NB4 (cell line): ENCODE measurements at regions not wholly inside any gene's neighbourhood (a gene's known extent, or its start where the extent isn't known, plus 50 kb on each side); places are given as distances from the start of the nearest gene placed in this dataset.

Experiments used
- DNase-seq: peaks from one replicate; pipeline ENCODE4 v3.0.0; 2010; ENCODE audit warnings: low read depth
- H3K4me3 ChIP-seq: one replicate; pipeline ENCODE4 v1.5.1; 2011; ENCODE audit warnings: mild to moderate bottlenecking, low read depth, low read length, moderate library complexity
- MYC ChIP-seq: IDR thresholded peaks from 2 replicates; pipeline ENCODE4 v1.6.1; 2011; ENCODE audit warnings: low read depth, low read length
- POLR2A ChIP-seq: IDR thresholded peaks from 2 replicates; pipeline ENCODE4 v1.6.1; 2011; ENCODE audit warnings: mild to moderate bottlenecking; ENCODE audit not compliant: insufficient read length; ENCODE audit errors: extremely low read depth
- TF ChIP-seq, protein P1 (sequence below): IDR thresholded peaks from one replicate; pipeline ENCODE4 v1.5.1; 2012; ENCODE audit warnings: low read depth, low read length
- TF ChIP-seq, protein P2 (sequence below): IDR thresholded peaks from 2 replicates; pipeline ENCODE4 v1.6.1; 2011; ENCODE audit warnings: low read depth, low read length

DNA sequence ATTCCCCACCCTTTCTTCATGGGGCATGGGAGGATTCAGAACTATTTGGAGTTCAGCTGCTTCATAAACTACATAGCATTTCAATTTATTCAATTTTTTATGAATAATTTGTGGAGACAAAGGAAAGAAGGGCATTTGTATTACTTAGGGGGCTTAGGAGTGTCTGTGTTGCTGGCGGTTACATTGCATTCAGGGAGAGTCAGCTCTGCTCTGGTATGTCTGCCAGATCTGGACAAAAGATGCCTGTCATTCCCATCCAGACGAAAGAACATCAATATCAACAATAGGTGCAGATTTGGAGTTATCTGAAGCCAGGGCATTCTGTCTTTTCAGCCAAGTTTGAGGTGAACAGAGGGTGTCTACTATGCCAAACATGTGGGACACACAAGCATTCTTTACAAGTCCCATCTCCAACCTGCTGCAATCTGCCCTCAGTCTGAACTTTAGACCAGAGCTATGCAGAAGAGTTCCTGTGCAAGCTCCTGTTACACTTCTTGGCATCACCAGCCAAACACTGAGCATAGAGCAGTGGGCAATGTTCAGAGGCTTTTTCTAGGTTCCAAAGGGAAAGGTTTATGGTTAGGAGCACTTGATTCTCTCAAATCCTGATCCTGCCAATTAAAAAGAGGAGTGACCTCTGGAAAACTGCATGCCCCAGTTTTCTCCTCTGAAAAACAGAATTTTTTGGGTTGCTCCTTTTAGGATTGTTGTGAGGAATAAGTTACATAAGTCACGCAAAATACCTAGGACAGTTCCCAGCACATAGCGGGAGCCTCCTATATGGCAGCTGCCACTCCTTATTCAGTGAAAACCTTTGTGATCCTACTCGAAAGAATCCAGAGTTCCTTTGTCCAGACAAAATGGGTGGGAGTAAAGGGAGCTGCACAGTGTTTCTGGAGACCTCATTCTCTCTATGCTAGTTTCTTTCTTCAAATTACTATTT, 719.5 kb upstream of the SLIT2 start:
- TF ChIP-seq, protein P1, sequence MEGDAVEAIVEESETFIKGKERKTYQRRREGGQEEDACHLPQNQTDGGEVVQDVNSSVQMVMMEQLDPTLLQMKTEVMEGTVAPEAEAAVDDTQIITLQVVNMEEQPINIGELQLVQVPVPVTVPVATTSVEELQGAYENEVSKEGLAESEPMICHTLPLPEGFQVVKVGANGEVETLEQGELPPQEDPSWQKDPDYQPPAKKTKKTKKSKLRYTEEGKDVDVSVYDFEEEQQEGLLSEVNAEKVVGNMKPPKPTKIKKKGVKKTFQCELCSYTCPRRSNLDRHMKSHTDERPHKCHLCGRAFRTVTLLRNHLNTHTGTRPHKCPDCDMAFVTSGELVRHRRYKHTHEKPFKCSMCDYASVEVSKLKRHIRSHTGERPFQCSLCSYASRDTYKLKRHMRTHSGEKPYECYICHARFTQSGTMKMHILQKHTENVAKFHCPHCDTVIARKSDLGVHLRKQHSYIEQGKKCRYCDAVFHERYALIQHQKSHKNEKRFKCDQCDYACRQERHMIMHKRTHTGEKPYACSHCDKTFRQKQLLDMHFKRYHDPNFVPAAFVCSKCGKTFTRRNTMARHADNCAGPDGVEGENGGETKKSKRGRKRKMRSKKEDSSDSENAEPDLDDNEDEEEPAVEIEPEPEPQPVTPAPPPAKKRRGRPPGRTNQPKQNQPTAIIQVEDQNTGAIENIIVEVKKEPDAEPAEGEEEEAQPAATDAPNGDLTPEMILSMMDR: no peak
- TF ChIP-seq POLR2A (no peak), MYC (no peak)
- TF ChIP-seq, protein P2, sequence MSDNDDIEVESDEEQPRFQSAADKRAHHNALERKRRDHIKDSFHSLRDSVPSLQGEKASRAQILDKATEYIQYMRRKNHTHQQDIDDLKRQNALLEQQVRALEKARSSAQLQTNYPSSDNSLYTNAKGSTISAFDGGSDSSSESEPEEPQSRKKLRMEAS: no peak

DNA sequence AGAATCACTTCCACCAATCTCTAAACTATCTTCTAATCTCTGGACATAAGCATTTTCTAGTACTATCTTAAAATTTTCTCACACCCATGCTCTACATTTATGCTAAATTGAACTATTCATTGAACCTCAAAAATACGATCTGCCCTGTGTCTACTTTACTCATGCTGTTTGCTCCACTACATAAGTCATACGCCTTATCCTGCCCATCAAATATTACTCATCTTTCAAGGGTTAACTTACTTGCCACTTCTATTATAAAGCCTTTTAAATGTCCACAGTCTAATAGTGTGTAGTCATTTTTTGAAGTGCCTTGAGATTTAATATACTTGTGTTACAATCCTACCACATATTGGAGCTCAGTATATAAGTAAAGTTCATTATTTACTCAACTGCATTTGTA, 727.7 kb upstream of the SLIT2 start:
- H3K4me3 ChIP-seq: no peak overlapping the region
- DNase-seq: no peak
- TF ChIP-seq MYC (no peak), POLR2A (no peak)
- TF ChIP-seq, protein P2: no peak
- TF ChIP-seq, protein P1: no peak

More for the DNA sequence above, 719.5 kb upstream of the SLIT2 start:
- DNase-seq: no peak
- H3K4me3 ChIP-seq: no peak overlapping the region

DNA sequence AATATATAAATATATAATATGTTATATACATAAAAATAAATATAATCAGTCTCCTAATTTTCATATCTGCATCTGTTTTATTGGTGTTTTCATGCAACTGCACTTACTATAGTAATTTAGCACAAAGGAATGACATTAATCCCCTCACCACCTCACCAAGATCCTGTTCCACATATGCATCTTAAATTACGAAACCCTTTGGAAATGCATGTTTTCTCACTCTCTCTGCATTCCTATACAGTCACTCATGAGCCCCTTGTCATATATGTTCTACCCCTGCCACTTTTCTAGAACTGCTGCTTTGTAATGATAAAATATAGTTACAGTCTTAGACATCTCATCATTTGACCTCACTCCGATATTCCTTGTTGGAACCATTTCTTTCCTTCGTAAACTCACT, 728.7 kb upstream of the SLIT2 start:
- DNase-seq: no peak
- no peak overlapping the region for H3K4me3 ChIP-seq

DNA sequence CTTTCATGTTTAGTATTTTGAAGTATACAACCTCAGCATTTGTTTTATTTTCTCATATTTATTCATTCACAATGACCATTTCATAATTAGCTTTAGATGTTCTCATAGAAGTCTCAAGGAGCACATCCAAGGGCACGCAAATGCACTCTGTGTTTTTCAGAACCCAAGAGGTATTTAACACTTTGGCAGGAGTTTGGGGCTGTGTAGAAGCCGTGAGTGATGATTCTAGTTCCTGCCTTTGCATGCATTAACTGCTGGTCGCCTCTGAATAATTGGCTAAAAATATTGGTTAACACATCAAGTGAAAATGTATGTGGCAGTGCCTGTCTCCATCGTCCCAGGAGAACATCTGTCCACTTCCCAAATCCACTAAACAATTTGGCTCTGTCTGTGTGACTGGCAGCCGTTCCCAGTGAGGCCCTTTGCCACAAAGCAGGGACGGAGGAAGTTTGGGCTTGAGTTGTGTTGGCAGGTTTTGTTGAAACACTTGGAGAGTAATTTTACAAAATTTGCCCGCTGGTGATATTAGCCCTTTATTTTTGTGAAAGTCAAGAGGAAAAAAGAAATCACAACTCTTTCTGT, 730.7 kb upstream of the SLIT2 start:
- no peak for DNase-seq
- TF ChIP-seq, protein P2: no peak
- TF ChIP-seq, protein P1: no peak
- TF ChIP-seq POLR2A (no peak), MYC (no peak)
- no peak overlapping the region for H3K4me3 ChIP-seq

More for the DNA sequence above, 728.7 kb upstream of the SLIT2 start:
- TF ChIP-seq POLR2A: no peak
- TF ChIP-seq, protein P1: no peak

DNA sequence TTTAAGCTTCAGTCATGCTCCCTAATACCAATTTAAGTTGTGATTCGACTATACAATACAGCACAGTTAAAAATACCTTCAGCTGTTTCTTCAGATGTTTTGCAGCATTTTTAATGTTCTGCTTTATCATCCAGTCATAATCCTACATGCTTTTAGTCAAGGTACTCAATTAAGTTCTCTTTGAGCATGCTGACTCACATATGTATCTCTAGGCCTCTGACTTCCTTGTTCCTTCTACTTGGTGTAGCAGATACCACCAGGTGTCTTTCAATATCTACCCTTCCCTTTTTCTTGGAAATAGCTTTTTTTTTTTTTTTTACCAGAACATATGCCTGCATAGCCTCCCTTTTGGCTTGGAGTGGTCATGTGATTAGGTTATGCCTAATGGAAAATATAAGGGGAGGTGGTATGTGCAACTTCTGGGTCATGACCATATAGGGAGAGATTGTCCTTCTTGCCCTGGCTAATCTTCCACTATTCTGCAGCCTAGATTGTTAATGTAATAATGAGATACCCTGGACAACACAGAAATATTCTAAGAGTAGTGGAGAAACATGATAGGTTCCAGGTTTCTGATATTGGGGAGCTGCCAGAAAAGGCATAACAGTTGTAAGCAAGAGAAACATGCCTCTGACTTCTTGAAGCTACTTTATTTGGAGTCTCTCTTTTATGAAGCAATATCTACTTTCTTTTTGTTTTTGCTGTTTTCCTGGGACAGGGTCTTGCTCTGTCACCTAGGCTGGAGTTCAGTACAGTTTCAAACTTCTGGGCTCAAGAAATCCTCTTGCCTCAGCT, 737.2 kb upstream of the SLIT2 start:
- TF ChIP-seq POLR2A (no peak), MYC (no peak)
- TF ChIP-seq, protein P2: no peak
- TF ChIP-seq, protein P1: no peak
- no peak overlapping the region for H3K4me3 ChIP-seq
- no peak for DNase-seq
